ENCODE measurements at regions not wholly inside any gene's neighbourhood (a gene's known extent, or its start where the extent isn't known, plus 50 kb on each side); places are given as distances from the start of the nearest gene placed in this dataset.

DNA sequence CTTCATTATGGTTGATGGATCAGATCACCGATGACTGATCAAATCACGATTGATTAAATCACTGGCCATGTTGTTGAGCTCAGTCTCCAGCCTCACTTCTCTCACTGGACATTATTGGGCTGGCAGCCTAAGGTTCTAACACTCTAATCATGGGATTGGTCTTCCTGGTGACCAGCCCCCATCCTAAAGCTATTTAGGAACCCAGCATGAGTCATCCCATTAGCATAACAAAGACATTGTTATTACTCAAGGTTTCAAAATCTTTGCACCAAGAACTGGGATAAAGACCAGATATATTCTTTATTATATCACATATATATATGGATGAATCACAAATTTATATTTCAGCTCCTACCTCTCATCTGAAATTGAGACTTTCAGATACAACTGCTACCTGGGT, 272.1 kb upstream of the IL12B start:
- DNase-seq, result no peak

DNA sequence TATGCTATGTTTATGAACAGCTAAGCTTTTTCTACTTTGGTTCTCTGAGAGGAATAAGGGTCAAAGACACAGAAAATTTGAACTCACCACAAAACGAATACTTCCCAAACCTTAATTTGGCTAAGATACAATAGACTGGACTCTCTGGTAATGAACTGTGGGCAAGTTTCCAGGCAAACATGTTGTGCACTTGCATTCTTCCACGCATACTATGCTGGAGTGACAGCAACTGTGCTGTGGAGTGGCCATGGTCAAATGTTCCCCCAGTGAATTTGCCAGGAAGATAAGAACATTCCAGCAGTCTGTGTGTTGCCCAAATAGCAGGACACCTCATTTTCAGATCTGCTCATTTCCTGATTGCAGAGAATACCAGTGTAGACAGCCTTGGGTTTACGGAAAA, 275.3 kb upstream of the IL12B start:
- DNase-seq, result no peak

DNA sequence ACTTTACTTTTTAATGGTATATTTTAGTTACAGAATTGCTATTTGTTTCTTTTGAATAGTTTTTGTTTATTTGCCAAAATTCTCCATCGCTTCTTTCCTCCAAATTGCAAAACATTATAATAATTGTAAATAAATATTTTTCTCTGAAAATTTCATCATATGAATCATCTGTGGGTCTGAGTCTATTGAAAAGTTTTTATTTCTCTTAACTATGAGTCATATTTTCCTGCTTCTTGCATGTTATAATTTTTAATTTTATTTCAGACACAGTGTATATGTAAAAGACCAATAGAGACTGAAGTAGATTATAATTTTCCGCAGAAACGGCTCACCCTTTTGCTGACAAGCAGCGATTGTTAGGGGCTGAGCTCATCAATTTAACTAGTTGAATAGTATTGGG, 279.1 kb upstream of the IL12B start:
- DNase-seq, result no peak

DNA sequence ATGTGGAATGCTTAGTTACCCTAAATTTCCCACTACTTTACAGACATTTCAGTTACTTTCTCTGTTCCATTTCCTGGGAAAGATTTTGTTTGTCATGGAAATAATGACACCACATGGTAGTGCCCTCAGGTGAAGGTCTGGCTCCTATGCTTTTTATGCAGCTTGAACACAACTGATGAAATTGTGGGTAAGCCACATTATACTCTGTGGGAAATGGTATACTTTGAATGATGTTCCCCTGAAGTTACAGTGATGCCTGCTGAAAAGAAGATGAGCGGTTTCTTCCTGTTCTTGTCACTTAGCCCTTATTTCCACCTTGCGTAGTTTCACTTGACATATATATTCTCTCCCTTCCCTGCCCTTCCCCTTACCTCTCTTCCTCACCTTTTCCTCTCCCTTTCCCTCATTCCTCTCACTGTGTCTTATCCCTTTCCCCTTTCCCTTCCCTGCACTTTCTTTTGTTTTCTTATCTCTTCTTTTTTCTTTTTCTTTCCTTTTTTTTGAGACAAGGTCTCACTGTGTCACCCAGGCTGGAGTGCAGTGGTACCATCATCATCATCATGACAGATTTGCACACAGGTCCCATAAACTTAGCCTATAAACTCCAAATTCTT, 280.8 kb upstream of the IL12B start:
- DNase-seq, result no peak

DNA sequence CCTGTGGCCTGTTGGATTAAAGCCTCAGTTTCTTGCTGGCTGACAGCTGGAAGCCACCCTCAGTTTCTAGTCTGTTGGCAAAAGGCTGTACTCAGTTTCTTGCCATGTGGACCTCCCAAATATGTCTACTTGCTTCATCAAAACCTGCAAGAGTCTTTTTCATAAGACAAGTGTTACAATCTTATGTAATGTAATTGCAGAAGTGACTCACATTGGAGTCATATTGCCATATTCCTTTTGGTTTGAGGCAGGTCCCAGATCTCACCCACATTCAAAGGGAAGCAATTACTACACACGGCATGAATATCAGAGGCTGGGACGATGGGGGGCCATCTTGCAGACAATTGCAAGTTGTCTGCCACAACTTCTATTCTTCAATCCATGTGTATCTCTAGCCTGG, 286.7 kb upstream of the IL12B start:
- no peak for DNase-seq

DNA sequence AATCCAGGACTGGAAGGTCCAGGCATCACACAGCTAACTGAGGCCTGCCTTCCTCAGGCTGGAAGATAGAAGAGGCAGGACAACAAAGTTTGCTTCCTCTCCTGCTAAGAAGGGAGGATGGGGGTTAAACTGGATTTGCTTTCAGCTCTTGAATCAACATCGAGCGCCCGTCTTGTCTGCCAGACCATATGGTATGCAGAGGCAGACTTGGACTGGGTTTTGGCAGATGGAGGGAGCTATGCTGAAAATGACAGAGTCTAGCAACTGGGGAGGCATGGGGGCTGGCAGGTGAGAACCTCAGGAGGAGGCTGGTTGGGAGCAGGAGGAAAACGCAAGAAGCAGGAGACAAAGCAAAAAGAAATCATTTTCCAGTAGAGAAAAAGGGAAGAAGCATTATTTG, 289.5 kb upstream of the IL12B start:
- DNase-seq, result no peak

DNA sequence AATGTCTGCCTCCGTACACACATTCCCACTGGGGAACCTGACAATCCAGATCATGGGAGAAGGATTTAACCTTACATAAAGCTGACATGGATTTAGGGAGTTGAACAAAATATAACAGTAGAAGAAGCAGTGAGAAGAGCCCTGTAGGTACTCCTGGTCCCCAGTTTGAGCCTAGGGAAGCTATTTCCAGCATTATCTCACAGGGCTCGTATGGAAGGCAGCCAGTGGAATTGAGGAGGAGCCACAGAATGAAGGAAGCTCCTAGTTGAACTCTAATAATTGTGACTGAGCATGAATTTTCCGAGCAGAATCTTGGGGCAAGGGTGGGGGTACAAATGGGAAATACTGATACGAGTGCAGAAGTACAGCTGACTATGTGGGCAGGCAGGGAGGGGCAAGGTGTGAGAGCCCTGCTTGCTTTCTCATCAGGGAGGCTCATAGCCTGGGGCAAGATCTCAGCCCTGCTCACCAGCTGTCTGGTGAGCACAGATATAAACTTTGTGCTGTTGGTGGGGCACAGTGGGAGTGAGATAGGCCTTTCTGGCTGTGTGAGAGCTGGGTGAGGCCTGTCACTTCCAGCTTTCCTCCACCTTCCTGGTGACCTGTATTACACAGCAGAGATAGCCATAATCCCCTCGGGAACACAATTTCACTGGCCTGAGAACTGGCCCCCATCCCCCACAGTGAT, 290.7 kb upstream of the IL12B start:
- DNase-seq, result no peak

DNA sequence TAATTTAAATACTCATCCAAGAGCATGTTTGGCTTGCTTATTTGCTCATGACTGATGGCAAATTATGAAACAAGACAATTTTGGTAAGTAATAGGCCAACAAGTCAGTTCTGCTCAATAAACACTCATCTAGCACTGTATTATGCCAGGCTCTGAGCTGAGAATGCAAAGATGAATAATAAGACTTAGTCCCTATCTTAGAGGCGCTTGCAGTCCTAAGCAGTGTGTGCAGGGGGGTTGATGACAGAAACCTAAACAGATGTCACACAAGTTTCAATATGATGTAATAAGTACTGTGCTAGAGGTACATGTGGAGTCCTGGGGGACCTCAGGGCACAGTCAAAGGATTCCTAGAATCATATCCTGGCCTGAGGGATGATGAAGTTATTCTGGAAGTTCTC, 287.6 kb upstream of the ADRA1B start:
- no peak for DNase-seq

DNA sequence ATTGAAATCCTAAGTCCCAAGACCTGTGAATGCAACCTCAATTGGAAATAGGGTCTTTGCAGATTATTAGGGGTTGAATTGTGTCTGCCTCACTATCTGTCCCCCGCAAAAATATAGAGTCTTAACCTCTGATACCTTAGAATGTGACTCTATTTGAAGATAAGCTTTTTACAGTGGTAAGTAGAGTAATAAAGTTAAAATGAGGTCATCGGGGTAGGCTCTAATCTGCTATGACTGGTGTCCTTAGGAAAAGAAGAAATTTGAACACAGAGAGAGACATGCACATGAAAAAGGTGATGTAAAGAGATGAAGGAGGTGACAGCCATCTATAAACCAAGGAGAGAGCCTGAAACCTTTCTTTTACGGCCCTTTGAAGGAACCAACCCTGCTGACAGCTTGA, 287.1 kb upstream of the ADRA1B start:
- no peak for DNase-seq

DNA sequence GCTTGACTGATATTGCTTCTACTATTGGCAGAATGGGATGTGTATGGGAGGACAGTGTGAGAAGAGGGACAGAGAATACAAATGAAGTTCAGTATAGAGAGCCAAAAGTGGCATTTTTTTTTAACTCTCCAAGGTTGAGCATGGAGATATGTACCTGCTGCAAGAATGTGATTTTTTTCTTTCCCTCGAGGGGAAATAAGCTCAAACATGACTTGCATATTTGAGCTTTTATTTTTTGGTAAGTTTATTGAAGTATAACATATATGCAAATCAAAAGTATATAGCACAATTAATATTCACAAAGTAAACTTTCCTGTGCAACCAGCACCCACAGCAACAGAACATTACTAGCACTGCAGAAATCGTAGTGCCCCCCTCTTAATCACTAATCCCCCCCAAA, 285.7 kb upstream of the ADRA1B start:
- DNase-seq, result no peak

DNA sequence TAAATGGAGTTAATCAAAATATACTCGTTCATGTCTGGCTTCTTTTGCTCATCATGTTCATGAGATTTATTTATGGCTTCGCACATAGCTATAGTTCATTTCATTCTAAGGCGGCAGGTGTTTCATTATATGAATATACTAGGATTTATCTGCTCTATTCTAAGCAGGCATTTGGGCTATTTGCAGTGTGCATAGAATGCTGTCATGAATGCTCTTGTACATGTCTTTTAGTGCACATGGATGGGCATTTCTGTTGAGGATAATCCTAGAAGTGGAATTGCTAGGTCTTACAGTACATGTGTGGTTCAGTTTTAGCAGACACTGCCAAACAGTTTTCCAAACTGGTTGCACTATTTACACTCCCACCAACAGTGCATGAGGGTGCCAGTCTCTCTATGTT, 285.3 kb upstream of the ADRA1B start:
- no peak for DNase-seq

DNA sequence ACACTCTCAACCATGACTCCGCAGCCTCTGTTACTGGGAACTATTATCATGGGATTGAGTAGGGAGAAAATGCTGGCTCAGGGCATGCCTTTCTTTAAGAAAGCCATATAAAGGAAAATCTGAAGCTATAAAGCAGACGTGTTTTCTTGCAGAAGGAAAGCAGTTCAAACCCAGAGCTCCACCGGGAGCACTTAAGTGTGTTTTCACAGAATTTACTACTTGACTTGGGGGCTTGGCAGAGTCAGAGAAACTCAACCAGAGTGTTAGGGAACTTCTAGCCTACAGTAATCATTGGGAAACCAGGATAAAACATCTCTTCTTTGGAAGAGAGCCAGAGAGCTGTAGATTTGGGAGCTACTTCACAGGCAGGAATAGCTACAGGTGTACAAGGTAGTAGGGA, 283.4 kb upstream of the ADRA1B start:
- no peak for DNase-seq

DNA sequence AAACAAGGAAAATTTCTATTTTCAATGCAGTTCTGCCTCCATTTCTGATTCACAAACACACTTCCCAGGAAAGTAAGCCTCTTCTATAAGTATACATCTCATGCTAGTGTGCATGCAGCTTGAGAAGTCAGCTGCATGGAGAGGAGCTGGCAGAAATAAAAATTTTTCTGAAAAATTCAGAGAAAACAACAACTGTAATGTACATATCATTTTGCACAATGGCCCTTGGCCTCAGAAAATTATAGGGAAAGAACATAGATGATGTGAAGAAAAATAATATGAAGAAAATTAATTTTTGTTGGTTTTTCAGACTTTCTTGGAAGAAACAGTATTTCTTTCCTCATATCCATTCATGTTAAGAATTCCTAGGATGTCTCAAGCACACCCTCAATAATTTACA, 277.8 kb upstream of the ADRA1B start:
- DNase-seq, result no peak

DNA sequence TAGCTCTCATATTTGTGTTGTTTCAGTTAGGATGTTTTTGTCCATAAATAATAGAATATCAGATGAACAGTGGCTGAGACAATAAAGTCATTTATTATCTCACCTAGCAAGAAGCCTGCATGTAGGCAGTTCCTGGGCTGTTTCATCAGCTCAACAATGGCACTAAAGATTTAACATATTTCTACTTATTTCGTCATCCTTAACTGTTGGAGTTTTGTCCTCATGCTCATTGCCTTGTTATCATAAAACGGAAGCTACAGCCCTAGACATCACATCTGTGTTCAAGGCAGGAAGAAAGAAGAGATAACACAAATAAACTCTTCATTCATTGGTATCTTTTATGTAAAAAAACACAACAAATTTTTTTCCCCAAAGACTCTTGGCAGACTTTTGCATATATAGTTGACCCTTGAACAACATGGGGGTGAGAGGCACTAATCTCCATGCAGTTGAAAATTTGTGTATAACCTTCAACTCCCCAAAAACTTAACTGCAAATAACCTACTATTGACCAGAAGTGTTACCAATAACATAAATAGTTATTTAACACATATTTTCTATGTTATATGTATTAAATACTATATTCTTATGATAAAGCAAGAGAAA, 277.2 kb upstream of the ADRA1B start:
- DNase-seq, result no peak

DNA sequence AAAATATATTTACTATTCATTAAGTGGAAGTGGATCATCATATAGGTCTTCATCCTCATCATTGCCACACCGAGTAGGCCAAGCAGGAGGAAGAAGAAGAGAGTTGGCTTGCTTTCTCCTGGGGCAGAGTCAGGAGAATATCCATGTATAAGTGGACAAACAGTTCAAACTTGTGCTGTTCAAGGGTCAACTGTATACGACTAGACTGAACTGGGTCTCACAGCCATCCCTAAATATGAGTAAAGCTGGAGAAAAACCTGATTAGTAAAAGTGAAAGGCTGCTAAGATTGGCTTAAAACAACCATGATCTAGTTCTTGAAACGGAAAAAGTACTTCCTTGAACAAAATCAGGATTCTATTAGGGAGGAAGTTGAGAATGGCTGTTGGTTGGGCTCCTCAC, 276.7 kb upstream of the ADRA1B start:
- DNase-seq, result no peak

DNA sequence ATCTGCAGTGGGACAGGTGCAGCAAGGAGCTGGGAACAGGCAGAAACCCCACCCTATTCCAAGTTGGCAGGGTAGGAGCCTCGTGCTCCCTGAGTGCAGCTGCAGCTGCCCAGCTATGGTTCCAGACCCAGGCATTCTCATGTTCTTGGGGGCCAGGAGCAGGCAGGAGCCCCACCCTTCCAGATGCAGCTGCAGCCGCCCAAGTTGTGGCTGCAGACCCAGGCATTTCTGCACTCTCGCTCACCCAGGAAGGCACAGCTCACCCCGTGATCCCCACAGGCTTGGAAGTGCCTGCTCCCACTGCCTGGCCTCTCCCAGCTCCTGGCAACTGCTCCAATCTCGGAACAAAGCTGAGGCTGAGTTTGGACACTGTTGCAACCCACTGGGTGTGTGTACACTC, 275.8 kb upstream of the ADRA1B start:
- DNase-seq, result no peak

DNA sequence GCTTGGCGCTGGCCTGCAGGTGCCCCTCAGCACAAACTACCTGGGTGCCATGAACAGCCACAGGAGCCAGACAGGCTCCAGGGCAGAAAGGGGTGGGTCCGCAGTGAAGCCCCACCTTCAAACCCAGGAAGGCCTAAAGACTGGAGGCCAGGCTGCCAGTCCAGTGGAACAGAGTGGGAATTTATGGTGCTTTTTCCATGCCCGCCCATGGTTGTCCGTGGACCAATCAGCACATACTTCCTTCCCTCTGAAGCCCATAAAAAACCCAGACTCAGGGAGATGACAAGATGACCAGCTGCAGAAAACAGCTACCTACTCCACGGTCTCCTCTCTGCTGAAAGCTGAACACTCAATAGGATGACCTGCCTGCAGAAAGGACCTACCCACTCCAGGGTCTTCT, 275.4 kb upstream of the ADRA1B start:
- no peak for DNase-seq

DNA sequence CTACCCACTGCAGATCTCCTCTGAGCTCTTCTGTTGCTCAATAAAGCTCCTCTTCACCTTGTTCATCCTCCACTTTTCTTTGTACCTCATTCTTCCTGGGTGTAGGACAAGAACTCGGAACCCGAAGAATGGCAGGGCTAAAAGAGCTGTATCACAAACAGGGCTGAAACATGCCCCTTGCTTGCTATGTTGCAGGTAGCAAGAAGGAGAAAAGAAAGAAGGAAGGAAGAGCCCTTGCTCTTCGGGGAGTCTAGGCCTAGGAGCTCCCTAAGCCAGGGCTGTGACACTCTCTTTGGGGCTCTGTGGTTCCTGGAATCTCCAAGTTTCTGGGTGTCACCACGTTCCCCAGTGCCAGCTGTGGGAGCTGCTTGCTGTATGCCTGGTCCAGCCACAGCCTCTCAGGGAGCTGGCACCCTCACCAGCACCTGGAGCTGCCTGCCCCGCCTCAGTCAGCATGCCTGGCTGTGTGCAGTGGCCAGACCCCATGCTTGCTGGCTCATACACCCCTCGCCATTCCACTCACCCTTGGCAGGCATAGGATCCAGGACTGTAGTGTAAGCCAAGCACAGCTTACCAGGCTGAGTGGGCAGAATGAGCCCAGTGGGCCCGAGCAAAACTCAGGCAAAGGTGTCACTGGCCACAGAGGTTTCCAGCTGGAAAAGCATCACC, 274.8 kb upstream of the ADRA1B start:
- DNase-seq, result no peak

DNA sequence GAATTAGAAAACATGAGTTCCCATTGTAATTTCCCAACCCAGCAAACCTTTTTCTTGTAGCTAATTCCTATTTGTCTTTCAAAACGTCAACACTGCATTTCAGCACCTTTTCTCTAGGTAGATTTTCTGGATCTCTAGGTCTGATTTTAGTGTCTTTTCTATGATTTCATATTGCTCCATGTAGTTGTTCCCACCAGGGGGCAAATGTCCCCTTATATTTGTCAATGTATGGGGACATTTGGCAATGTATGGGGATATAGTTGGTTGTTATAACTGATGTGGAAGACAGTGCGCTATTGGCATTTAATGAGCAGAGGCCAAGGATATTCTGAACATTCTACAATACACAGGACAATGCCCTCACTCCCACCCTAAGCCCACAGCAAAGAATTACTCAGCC, 273.9 kb upstream of the ADRA1B start:
- DNase-seq, result no peak

DNA sequence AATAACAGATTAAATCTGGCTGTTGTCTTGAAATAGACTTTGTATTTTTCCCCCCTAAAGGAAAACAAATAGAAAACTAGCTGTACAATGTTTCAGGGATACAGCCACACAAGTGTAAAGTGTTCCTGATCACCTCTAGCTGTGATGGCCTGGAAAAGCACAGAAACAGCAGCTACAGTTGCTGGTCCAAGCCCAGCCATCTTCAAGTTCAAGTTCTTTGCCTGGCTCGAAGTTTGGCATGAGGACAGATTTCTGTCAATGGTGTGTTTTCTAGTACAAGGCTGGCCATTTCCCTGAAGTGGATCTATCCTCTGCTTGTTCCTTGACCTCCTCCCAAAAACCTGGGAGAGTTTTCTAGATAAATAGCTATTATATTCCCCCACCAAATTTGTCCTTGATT, 272.2 kb upstream of the ADRA1B start:
- DNase-seq, result no peak

DNA sequence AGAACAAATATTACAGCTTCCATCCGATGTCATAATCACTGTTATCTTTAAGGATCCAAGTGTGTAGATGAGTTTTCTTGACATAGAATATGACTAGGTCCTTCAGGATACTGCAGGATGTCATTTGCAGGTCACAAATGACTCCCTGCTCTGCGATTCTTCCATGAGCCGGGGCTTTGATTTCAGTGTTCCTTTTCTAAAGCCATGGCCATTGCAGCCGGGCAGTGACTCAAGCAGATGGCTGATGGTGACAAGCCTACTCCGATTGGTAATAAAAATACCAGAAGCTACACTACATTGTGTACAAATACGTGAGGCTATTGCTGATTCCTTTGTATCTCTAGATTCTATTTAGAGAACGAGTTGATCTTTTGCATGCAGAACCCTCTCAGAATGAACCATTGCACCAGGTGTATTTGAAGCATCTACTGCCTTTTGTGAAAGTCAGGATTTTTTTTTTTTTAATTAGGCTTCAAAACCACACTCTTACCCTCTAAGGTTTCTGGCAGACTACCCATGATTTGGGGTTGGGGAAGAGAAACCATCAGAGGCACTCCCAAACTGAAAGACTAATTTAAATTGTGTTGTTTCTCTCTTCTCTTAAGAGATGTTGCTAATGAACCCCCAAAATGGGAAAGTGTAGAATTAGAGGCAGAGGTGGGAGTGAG, 271.0 kb upstream of the ADRA1B start:
- DNase-seq, result no peak

DNA sequence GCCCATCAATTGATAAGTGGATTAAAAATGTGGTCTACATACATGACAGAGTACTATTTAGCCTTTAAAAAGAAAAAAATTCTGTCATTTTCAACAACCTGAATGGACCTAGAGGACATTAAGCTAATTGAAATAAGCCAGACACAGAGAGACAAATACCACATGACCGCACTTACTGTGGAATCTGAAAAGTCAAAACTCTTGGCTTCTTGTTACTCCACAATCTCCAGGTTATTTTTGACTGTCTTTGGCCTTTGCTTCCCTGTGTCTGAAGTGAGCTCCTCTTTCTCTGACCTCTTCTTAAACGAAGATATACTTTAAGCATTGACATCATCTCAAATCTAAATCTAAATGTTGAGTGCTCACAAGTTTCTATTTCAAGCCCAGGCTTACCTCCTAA, 265.5 kb upstream of the ADRA1B start:
- no peak for DNase-seq

DNA sequence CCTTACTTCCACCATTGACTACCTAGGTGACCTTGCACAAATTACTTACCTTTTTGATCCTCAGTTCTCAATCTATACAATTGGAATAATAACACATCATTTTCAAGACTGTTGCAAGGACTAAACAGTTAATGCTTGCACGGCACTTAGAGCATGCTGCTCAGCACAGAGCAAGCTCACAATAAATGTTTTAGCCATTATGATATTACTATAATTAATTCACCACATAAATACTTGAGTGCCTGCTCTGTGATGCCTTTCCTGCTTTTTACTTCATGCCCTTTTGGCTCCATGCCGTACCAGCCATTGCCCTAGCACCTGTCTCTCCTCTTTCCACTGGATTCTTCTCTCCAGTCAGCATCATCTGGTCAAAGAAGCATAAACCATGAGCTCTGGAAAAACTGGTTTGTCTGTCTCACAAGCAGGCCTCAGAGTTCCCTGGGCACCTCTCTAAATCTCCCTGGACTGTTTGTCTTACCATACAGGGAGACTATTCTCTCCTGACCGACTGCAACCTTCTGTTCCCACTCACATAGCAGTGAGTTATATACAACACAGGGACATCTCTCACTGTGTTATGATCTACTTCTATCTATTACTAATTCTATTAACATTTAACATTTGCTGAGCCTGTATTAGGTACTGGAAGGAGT, 260.4 kb upstream of the ADRA1B start:
- DNase-seq, result no peak
